Amygdala (tissue), 56 donors: ENCODE measurements at regions not wholly inside any gene's neighbourhood (a gene's known extent, or its start where the extent isn't known, plus 50 kb on each side); places are given as distances from the start of the nearest gene placed in this dataset.

ENCODE experiments used
- DNase-seq, 56 donors: peaks; one replicate each; lab custom pipeline; 2025; lab: John Stamatoyannopoulos, UW

- DNase-seq: no peak
These were observed 164.3 kb upstream of the PREP start for GRCh38 chr6:105567140-105567539.

DNA sequence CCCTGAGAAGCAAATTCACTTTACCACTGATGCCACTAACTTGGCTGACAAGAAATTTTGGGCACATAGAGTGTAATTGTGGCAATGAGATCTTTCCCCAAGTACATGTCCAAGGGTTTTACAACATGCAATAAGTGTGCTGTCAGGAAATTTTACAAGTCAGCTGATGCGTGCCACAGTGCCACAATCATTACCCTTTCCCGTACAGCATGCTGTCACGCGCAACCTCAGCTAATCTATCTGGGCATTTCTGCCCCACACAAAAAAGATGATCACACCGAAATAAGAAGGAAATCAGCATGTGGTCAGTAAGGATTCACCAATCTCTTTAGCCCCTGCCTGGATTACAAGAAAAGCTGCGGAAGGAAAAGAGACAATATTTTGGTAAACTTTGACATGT is 163.6 kb upstream of the PREP start:
- DNase-seq: no peak

- no peak for DNase-seq
These were observed 161.4 kb upstream of the PREP start for GRCh38 chr6:105564121-105564902.

DNA sequence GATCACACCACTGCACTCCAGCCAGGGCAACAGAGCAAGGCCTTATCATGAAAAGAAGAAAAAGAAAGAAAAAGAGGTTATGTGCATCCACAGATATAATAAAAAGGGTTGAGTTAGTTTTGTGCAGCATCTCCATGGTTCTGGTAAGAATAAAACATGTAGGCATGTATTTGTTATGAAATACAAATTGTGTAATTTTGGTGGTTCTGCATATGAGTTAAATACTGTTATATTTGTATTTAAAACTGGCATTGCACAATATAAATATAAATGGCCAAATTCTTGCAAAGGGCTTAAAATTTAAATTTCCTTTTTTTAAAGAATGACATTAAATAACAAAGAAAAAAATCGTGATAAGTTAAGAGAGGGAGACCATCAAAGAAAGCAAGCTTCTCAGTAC is 159.1 kb upstream of the PREP start:
- DNase-seq: no peak

GRCh38 chr6:105561486-105561885 is 158.6 kb upstream of the PREP start:
- DNase-seq: no peak

- no peak for DNase-seq
These were observed 157.8 kb upstream of the PREP start for GRCh38 chr6:105560611-105561066.

GRCh38 chr6:105557291-105557690 is 154.4 kb upstream of the PREP start:
- DNase-seq: no peak

DNA sequence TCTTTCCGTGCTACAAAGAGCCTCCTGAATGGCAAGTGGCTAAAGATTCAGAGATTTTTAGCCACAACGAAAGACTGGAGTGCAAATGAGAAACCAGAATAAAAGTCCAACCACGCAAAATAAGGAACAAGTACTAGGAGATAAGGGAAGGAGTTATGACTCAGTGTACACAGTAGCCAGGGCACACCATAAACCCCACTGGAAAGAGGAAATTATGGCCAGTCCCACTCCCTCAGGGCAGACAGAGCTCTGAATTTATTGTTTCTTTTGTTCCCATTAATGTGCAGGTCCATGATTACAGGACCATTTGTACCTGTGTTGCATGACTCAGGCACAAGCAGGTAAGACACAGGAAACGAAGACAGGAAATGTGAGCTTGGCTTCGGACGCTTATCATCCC is 150.3 kb upstream of the PREP start:
- no peak for DNase-seq

DNA sequence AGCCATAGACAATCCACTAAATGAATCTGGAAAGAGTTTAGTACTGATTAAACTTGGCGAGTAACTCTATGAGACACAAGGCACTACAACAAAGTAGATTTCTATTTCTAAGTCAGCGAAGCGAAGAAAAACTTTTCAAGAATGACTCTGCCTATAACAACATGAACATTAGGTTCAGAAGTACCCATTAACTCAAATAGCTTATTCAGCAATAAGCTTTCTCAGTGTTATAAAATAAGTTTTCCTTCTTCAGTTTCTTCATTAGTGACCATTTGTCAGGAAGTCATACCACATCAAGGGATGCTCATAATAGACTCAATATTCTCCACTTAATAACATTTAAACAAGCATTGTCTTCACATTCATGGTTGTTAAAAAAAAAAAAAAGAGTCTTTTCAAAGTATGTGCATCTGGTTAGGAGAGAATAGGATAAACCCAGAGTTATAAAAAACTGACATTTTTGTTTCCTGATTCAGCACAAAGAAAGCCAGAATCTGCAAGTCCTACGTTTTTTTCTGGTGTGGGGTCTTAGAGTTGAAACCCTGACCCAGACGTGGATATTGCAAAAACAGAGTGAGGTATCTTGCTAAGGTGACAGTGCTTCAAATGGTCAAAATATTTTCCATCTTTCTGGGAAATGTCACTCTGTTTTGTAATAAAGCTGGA is 148.2 kb upstream of the PREP start:
- no peak for DNase-seq

- no peak for DNase-seq
These were observed 143.9 kb upstream of the PREP start for GRCh38 chr6:105546754-105547153.

- DNase-seq: no peak
These were observed 143.3 kb upstream of the PREP start for GRCh38 chr6:105545947-105546731.

DNA sequence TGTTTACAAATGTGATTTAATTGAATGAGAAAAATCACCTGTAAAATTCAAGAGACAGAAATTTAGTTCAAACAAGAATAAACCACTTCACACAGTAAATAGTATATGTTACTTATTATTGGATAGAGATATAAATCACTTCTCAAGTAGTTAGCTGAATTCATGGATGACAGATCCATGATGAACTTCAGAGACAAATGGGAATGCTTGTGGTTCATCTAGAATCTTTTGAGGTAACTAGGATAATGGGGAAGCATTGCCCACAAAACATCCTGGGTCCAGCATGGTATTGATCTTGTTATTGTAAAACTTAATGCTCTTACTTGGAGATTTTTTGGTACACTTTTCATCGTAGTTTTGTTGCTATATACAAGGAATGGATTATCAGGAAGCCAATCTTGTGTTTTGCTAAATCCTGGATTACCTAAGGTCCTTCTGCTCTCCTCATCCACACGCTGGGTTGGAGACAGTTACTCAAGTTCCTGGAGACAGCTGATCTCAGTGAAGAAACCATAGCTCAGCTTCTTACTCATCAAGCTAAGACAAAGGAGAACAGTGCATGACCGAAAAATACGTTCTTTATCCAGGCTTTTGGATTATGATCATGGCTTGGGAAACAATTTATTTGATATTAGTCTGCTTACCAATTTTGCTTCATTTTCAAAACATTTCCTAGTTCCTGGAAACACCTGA is 142.5 kb upstream of the PREP start:
- DNase-seq: no peak

DNA sequence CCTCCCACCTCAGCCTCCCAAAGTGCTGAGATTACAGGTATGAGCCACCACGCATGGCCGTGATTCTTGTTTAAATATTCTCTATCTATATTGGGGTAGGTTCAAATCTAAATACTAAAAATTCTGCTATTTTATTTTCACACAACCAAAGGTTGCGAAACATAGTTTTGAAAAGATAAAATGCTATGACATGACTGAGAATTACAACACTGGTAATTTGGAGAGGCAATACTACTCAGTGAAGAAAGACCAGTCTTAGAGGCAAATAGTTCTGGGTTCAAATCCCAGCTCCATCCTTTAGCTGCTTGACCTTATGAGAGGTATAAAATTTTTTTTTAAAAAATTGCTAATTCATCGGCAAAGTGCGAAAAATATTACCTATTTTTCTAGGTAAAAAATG is 137.0 kb upstream of the PREP start:
- DNase-seq: no peak

DNA sequence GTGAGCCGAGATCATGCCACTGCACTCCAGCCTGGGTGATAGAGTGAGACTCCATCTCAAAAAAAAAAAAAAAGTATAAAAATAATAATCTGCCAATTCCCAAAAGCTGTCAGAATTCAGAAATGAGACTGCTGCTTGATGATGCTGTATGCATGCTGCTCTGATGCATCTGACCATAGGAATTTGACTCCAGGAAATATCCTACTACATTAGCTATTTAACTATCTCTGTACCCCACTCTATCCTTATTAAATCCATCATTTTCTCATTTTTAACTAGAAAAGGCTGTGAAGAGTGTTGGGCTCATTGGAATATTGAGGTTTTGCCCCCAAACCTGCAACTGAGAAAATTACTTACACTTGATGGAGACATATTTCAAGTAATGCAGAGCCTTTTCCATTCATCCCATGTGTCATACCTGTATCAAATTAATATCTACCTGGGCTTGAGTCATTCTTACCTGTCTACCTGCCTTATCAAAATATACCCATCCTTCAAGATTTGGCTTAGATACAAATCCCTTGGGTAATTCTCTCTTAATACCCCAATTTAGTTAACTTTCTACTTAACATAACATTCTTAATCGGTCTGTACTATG is 135.2 kb upstream of the PREP start:
- no peak for DNase-seq

- DNase-seq: no peak
These were observed 134.1 kb upstream of the PREP start for GRCh38 chr6:105536961-105537360.

- DNase-seq: no peak
These were observed 130.4 kb upstream of the PREP start for GRCh38 chr6:105533301-105533700.

DNA sequence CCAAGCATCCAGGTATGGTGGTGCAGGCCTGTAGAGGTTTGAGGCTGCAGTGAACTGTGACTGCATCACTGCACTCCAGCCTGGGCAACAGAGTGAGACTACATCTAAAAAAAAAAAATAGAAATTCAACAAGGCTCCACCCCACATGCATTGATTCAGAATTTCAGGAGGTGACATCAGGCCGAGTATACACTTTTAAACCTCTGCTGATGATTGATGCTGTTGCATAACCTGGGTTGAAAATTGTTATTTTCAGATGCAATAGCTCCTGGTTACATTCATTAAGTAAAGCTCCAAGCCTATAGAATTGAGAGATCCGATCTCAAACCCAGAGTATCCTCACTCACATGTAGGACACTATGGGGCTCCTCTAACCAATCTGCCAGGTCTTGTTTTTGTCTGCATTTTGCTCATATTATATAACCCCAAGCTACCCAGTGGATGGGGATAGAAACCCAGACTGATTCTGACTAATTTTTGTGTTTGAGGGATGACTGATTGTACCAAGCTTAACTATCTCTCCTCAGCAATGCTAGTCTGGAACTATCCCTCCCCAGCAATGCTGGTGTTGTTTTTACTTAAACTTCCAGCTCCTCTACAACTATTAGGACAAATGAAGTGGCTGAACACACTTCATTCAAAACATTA is 123.5 kb upstream of the PREP start:
- DNase-seq: no peak

DNA sequence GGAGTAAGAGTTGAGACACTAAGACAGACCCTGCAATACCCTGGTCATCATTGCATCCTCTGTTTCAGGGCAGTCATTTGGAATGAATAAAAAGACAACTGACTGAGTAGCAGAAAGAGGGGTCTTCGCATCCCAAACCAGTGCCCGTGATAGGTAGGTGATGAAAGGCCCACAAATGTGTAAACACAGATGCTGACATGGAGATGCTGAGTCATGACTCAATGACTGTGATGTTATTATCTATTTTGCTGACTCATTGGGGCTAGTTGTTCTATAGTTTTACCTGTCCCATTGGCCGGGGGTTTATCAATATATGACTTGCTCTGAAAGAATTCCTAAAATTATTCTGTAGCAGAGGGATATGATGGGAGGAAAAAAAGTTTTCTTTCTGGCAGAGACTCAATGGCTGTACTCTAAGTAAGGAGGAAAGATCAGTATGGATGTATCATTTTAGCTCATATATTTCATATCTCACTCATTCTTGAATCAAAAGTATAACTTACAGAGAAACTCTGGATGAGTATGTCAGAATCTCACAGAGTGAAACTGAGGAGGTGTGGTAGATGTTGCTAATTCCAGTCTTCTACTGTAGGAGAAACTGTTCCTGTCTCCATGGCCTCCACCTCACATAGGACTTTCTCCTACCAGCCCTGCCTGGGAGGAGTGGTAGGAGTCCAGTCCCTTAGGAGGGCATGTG is 119.9 kb upstream of the PREP start:
- DNase-seq: no peak

DNA sequence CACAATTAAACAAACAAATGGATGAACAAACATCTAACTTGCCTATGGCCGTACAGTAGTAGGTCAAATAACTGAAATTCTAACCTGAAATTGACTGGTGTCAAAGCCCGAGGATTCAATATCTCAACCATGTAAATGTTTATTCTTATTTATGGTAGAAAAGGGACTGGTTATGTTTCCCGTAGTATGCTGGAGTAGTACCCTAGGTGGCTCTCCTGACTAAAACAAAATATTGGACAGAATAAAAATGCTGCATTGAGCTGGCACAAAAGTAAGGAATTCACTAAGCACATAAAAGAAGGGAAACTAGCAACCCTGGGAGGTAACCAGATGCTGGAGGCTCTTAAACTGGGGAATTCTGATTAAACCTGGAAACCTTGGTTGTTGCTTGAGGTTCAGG is 117.1 kb upstream of the PREP start:
- DNase-seq: no peak
